HG03439 (cell line): ENCODE measurements at regions not wholly inside any gene's neighbourhood (a gene's known extent, or its start where the extent isn't known, plus 50 kb on each side); places are given as distances from the start of the nearest gene placed in this dataset.

ENCODE experiments used
- ATAC-seq: cut with Tn5 transposase; IDR thresholded peaks from one replicate; pipeline ENCODE4 v1.9.1; 2021; ENCODE audit warnings: mild to moderate bottlenecking, moderate library complexity; ENCODE audit not compliant: unreplicated experiment

GRCh38 chr16:79543219-79543618 lies 57.3 kb downstream of the MAF start:
- no peak for ATAC-seq

GRCh38 chr16:79542237-79542774 lies 58.2 kb downstream of the MAF start:
- ATAC-seq: no peak

GRCh38 chr16:79540825-79541595 lies 59.5 kb downstream of the MAF start:
- ATAC-seq: no peak

- ATAC-seq: no peak
Measured at GRCh38 chr16:79537584-79537983, 63.0 kb downstream of the MAF start.

GRCh38 chr16:79536958-79537357 lies 63.6 kb downstream of the MAF start:
- ATAC-seq: no peak

- ATAC-seq: no peak
Measured at GRCh38 chr16:79535130-79535529, 65.4 kb downstream of the MAF start.

- no peak for ATAC-seq
Measured at GRCh38 chr16:79534143-79534542, 66.4 kb downstream of the MAF start.

- no peak for ATAC-seq
Measured at GRCh38 chr16:79533292-79533691, 67.2 kb downstream of the MAF start.

- ATAC-seq: no peak
Measured at GRCh38 chr16:79532785-79533184, 67.8 kb downstream of the MAF start.

GRCh38 chr16:79532273-79532672 lies 68.3 kb downstream of the MAF start:
- ATAC-seq: no peak

- ATAC-seq: no peak
Measured at GRCh38 chr16:79528338-79528737, 72.2 kb downstream of the MAF start.

GRCh38 chr16:79523971-79524370 lies 76.6 kb downstream of the MAF start:
- ATAC-seq: no peak

- ATAC-seq: no peak
Measured at GRCh38 chr16:79519448-79519847, 81.1 kb downstream of the MAF start.

- ATAC-seq: no peak
Measured at GRCh38 chr16:79517156-79517555, 83.4 kb downstream of the MAF start.

- ATAC-seq: no peak
Measured at GRCh38 chr16:79510879-79511278, 89.7 kb downstream of the MAF start.

GRCh38 chr16:79509906-79510305 lies 90.6 kb downstream of the MAF start:
- ATAC-seq: no peak

GRCh38 chr16:79509211-79509631 lies 91.3 kb downstream of the MAF start:
- no peak for ATAC-seq

GRCh38 chr16:79508294-79508693 lies 92.2 kb downstream of the MAF start:
- ATAC-seq: no peak

- no peak for ATAC-seq
Measured at GRCh38 chr16:79505344-79505743, 95.2 kb downstream of the MAF start.

- no peak for ATAC-seq
Measured at GRCh38 chr16:79503511-79503910, 97.0 kb downstream of the MAF start.

GRCh38 chr16:79501446-79501845 lies 99.1 kb downstream of the MAF start:
- ATAC-seq: no peak

GRCh38 chr16:79500866-79501265 lies 99.7 kb downstream of the MAF start:
- no peak for ATAC-seq

- ATAC-seq: no peak
Measured at GRCh38 chr16:79500286-79500685, 100.3 kb downstream of the MAF start.
